Epidermal melanocyte (primary cell): ENCODE measurements at regions not wholly inside any gene's neighbourhood (a gene's known extent, or its start where the extent isn't known, plus 50 kb on each side); places are given as distances from the start of the nearest gene placed in this dataset.
"Not testable (repeated sequence)": the region's sequence is repeated elsewhere in the genome, so short reads cannot be mapped to it uniquely, and the experiment has no call there.

Source experiments
- DNase-seq: peaks from one replicate; pipeline ENCODE4 v3.0.0; 2011; ENCODE audit warnings: low spot score; ENCODE audit not compliant: insufficient read length

GRCh38 chr5:88615767-88616166, 267.2 kb downstream of the MEF2C start:
- not testable (repeated sequence) for DNase-seq

GRCh38 chr5:88613051-88613450, 269.9 kb downstream of the MEF2C start:
- no peak for DNase-seq

GRCh38 chr5:88610586-88610985, 272.4 kb downstream of the MEF2C start:
- DNase-seq: no peak

GRCh38 chr5:88607492-88607891, 275.5 kb downstream of the MEF2C start:
- DNase-seq: no peak

GRCh38 chr5:88606626-88607025, 276.4 kb downstream of the MEF2C start:
- DNase-seq: no peak

DNA sequence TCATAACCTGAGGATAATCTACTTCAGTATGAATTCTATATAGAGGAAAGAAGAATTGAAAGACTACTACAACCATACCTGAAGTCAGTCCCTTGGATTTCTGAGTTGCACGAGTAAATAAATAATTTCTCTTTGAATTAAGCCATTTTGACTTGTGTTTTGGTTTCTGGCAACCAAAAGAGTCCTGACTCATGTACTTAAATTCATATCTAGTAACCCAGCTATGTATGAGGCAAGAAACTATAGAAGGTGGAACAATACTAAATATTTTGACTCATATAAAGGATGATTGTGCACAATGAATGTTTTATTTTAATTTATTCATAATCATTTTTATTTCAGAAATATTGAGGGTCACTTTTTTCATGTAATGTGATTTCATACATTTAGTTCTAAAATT, 276.8 kb downstream of the MEF2C start:
- no peak for DNase-seq

GRCh38 chr5:88602584-88602983, 280.4 kb downstream of the MEF2C start:
- DNase-seq: no peak

DNA sequence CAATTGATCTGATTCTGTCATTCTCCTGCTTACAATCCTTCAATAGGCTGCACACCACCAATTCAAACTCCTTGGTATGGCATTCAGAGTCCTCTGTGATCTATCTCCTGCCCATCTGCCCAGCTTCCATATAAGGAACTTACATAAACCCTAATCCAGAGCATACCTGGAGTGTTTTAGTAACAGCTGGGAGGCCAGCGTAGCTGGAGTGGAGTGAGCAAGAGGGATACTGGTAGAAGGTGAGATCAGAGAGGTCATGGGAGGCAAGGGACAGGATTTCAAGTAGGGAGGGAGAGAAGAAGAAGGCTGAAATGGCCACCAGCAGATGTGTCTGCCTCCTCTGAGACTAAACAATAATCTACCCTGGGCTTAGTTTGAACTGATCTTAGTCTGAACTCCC, 288.5 kb downstream of the MEF2C start:
- no peak for DNase-seq

DNA sequence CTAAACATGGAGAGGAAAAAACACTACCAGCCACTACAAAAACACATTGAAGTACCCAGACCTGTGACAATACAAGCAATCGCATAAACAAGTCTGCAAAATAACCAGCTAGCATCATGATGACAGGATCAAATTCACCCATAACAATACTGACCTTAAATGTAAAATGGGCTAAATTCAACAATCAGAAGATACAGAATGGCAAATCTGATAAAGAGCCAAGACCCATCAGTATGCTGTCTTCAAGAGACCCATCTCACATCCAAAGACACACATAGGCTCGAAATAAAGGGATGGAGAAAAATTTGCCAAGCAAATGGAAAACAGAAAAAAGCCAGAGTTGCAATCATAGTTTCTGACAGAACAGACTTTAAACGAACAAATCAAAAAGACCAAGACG, 294.4 kb downstream of the MEF2C start:
- DNase-seq: no peak

DNA sequence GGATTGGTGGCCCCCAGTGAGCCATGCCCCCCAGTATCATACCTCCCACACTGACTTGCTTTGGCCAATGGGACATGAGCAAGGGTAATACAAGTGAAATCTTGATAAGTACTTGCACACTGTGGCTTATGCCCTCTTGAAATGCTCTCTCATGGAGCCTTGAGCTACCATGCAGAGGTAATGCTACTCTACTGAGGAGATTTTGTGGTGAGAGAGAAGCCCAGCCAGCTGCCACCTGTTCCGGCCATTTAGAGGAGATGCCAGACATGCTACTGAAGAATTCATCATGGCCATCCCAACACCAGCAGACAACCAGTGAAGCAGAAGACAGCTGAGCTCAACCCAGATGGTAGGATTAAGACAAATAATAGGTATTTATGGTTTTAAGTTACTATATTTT, 299.5 kb downstream of the MEF2C start:
- DNase-seq: no peak

GRCh38 chr5:88558366-88558765, 289.7 kb upstream of the TMEM161B start:
- DNase-seq: no peak

- DNase-seq: no peak
Measured at GRCh38 chr5:88557881-88558280, 289.2 kb upstream of the TMEM161B start.

GRCh38 chr5:88557131-88557530, 288.5 kb upstream of the TMEM161B start:
- DNase-seq: no peak

- no peak for DNase-seq
Measured at GRCh38 chr5:88556406-88556805, 287.8 kb upstream of the TMEM161B start.

DNA sequence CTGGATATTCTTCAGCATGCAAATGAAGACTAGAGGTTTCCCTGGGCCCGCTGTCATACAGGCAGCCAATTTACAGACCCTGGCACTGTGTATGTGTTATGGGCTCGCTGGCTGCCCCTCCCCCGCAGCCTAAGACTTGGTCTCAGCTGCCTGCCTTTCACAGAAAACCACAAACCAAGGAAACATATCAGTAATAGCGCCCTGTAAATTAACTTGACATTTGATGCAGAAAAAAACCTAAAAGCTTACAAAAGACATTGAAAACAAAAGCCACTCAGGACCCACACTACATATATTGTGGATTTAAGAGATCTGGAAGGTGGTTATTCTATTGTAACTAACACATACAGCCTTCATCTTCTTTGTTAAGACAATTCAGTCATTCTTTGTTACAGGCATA, 287.0 kb upstream of the TMEM161B start:
- no peak for DNase-seq

DNA sequence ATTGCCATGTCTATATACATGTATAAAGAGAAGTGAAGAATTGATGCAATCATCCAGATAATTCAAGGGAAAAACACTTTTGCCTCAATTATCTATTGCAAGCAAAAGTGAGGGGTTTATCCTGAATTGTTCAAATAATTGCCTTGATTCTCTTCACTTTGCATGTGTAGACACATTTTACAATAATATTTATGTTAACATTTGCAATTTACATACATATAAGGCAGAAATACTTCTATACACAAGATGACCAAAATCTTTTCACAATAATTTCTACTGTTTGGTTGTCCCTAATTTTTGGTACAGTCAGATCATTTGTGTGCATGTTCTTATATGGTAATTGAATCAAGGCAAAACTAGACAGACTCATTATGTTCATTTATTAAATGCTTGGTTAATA, 285.3 kb upstream of the TMEM161B start:
- DNase-seq: no peak

DNA sequence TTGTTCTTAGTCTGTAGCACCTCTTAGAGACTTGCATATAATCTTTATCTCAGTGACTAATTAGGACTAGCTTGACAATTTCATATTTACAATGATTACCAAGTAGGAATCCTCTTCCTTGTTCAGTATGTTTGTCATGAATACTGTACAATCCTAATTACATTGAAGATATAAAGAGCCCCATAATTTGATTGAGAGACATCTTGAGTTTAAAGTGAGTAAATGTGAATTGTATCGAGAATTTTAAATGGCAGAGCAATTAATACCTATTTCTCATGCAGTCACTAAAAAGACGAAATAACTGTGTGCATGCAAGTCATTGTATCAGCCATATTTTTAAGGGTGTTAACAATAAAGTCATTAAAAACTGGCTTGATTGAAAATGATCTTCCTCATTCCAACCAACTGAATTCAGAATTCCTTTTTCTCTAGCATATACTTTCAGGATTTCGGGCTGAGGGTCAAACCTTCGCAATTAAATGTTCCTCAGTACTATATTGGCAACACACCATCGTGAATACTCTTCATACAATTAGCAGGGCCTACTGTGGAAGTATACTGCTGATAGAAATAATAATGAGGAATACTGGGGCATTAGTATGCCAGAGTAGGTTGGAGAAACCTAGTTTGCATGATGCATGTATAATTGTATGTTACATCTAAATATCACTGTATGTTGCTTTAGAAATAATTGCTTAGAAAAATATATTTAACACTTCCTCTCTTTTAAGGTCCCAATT, 284.7 kb upstream of the TMEM161B start:
- no peak for DNase-seq

- no peak for DNase-seq
Measured at GRCh38 chr5:88552426-88552825, 283.8 kb upstream of the TMEM161B start.

DNA sequence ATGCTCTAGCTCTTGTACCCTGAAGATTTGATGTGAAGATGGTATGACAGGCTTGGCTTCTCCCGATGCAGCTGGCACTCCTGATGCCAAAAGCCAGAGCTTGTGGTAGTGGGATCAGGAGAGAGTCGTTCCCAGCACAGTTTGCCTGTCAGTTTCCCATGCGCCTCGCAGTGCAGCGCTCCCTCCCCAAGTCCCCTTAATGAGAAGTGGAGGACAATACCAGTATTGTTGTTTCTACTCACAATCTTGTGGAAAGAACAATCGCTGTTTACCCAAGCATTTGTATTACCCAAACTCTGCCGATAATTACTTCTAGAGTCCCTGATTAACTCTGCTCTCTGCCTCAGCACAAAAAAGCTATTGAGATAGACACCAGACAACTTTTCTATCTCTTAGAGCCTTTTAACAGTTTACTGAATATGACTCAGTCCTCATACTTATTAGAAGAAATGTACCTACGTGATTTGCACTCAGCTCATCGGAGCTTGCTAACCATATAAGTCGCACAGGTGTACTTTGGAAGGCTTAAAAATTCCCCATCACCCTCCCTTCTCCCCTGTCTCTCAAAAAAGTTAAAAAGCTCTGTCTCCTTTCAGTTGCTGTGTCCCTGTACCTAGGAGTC, 283.2 kb upstream of the TMEM161B start:
- DNase-seq: no peak

GRCh38 chr5:88550736-88551135, 282.1 kb upstream of the TMEM161B start:
- no peak for DNase-seq

- DNase-seq: no peak
Measured at GRCh38 chr5:88548136-88548805, 279.6 kb upstream of the TMEM161B start.

DNA sequence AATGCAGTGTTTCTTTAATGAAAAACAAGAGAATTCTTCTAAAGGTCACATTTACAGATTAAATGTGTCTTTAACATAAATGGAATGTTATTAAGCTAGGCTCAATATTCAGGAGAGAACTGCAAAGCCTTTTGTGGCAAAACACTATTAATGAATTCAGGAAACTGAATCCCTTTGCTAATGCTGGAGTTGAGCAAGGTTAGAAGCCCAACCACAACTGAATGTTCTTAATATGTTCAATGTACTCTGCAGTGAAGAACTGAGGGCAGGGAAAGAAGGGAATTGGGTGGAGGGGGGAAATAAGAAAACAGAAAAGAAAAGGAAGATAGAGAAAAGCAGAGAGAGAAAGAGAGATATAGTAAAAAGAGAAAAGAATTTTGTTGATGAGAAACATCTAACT, 276.7 kb upstream of the TMEM161B start:
- no peak for DNase-seq

DNA sequence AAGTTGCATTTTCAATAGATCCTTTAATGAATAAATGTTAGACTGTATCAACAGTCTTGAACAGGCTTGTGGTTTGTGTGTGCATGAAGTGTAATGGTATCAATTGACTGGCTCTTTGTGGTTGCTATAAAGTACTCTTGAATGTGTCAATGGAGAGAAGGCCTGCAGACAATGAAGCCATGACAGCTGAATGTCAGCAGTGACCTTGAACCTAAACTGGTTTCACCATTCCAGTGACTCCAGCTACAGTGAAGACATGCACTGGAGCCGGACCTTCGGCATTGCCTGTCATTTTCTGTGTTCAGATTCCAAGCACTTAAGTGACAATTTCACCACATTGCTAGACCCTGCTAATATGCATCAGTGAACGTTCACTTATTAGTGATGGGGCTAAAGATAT, 276.0 kb upstream of the TMEM161B start:
- no peak for DNase-seq
